Liver (tissue), 8 donors: ENCODE measurements at regions not wholly inside any gene's neighbourhood (a gene's known extent, or its start where the extent isn't known, plus 50 kb on each side); places are given as distances from the start of the nearest gene placed in this dataset.

Experiments
- DNase-seq: peaks from one replicate; pipeline ENCODE4 v3.0.0-alpha.2; 2017; ENCODE audit warnings: low spot score
- H3K27ac ChIP-seq, 2 donors: one replicate each; pipeline ENCODE4 v1.7.0; 2013; ENCODE audit warnings: inconsistent platforms in 2 of 2, low read length in 2 of 2, control low read depth in 1 of 2, low read depth in 1 of 2, mild to moderate bottlenecking in 1 of 2
- H3K27me3 ChIP-seq, 4 donors: one replicate each; pipeline versions ENCODE4 v1.6.1 to v1.7.0; 2013; ENCODE audit warnings: low read length in 3 of 4, inconsistent platforms in 1 of 4, mild to moderate bottlenecking in 1 of 4, moderate library complexity in 1 of 4; ENCODE audit not compliant: control insufficient read depth in 4 of 4, insufficient read depth in 4 of 4
- H3K36me3 ChIP-seq, 4 donors: one replicate each; pipeline versions ENCODE4 v1.6.1 to v1.7.0; 2013; ENCODE audit warnings: low read length in 3 of 4, mild to moderate bottlenecking in 3 of 4, low read depth in 1 of 4, moderate library complexity in 1 of 4; ENCODE audit not compliant: control insufficient read depth in 4 of 4, insufficient read depth in 3 of 4
- H3K4me1 ChIP-seq, 4 donors: one replicate each; pipeline versions ENCODE4 v1.6.1 to v1.7.0; 2013; ENCODE audit warnings: low read length in 3 of 4, mild to moderate bottlenecking in 3 of 4, moderate library complexity in 1 of 4; ENCODE audit not compliant: control insufficient read depth in 4 of 4, insufficient read depth in 4 of 4
- H3K4me3 ChIP-seq, 3 donors: one replicate each; pipeline versions ENCODE4 v1.6.1 to v1.7.0; 2013; ENCODE audit warnings: low read length in 3 of 3, control low read depth in 1 of 3, low read depth in 1 of 3, mild to moderate bottlenecking in 1 of 3
- H3K9ac ChIP-seq, 2 donors: one replicate each; pipeline ENCODE4 v1.7.0; 2013; ENCODE audit warnings: low read length in 2 of 2, mild to moderate bottlenecking in 2 of 2, moderate library complexity in 2 of 2, control low read depth in 1 of 2, low read depth in 1 of 2
- H3K9me3 ChIP-seq, 4 donors: one replicate each; pipeline versions ENCODE4 v1.6.1 to v1.7.0; 2013; ENCODE audit warnings: low read length in 3 of 4; ENCODE audit not compliant: control insufficient read depth in 4 of 4
- CTCF ChIP-seq: fragments of 150-350 bp; IDR thresholded peaks from 2 replicates; pipeline ENCODE4 v1.5.1; 2017; ENCODE audit warnings: improper control_type of control experiment, low read depth, low read length; ENCODE audit not compliant: missing input control
- EGR1 ChIP-seq, 2 donors: IDR thresholded peaks; 2 replicates each; pipeline ENCODE4 v1.6.1; 2016 to 2018; ENCODE audit warnings: antibody characterized with exemption in 2 of 2, low read depth in 2 of 2
- FOXA1 ChIP-seq: IDR thresholded peaks from 2 replicates; pipeline ENCODE4 v1.6.1; 2016; ENCODE audit warnings: antibody characterized with exemption
- FOXA2 ChIP-seq: IDR thresholded peaks from 2 replicates; pipeline ENCODE4 v1.6.1; 2016; ENCODE audit warnings: antibody characterized with exemption
- GABPA ChIP-seq, 2 donors: IDR thresholded peaks in 1 of 2; conservative IDR thresholded peaks in 1 of 2; 2 replicates each; pipeline ENCODE4 v1.6.1; 2016; ENCODE audit warnings: antibody characterized with exemption in 2 of 2, mild to moderate bottlenecking in 1 of 2, moderate library complexity in 1 of 2
- NR2F2 ChIP-seq: IDR thresholded peaks from 2 replicates; pipeline ENCODE4 v1.6.1; 2016; ENCODE audit warnings: antibody characterized with exemption
- REST ChIP-seq: IDR thresholded peaks from 2 replicates; pipeline ENCODE4 v1.6.1; 2016; ENCODE audit warnings: antibody characterized with exemption, mild to moderate bottlenecking
- TAF1 ChIP-seq: conservative IDR thresholded peaks from 2 replicates; pipeline ENCODE4 v1.6.1; 2016; ENCODE audit warnings: antibody characterized with exemption, mild to moderate bottlenecking
- WGBS: extraction: QIAGEN DNeasy Blood & Tissue Kit; methylation state at CpG from one replicate; pipeline ENCODE4 v1.1.7; 2013; 5-methylcytosine and 5-hydroxymethylcytosine counted together
- donor health status: healthy.
- donor health status: healthy.
- donor health status: healthy.
- donor health status: healthy.
- donor health status: healthy.

- TF ChIP-seq CTCF (no peak), TAF1 (no peak), GABPA (IDR thresholded peaks at IDR 0.05 in 1 of 2, conservative IDR thresholded peaks at IDR 0.05 in 1 of 2) (no peak), FOXA2 (no peak), NR2F2 (no peak), EGR1 (IDR thresholded peaks at IDR 0.05; ENCODE audit: low read depth in 2 of 2) (no peak)
These were observed 52.2 kb upstream of the PCSK6 start (continued) for GRCh38 chr15:101541501-101542292.

- Histone ChIP-seq H3K4me3 (no peak overlapping the region), H3K9ac (no peak overlapping the region), H3K4me1 (peaks cover 0 to 11% (median 4%) of the 10 kb centered on the region in 4 donors), H3K27ac (no peak overlapping the region), H3K27me3 (no peaks in the 10 kb centered on the region), H3K9me3 (peaks cover 0 to 3% (median 1%) of the 10 kb centered on the region in 4 donors), H3K36me3 (no peaks in the 10 kb centered on the region)
- TF ChIP-seq CTCF (no peak), FOXA1 (no peak), FOXA2 (no peak), REST (no peak)
- DNase-seq = no peak
- WGBS = 84% methylated on average over 10 of the region's 10 CpGs
These were observed 51.2 kb upstream of the PCSK6 start for GRCh38 chr15:101540480-101541239.

GRCh38 chr15:101539930-101540329 is 50.4 kb upstream of the PCSK6 start:
- Histone ChIP-seq H3K4me1 (peaks cover 0 to 5% (median under 1%) of the 10 kb centered on the region in 4 donors), H3K27me3 (no peaks in the 10 kb centered on the region), H3K9me3 (peaks cover 0 to 3% (median 1%) of the 10 kb centered on the region in 4 donors), H3K4me3 (no peak overlapping the region), H3K9ac (no peak overlapping the region), H3K36me3 (no peaks in the 10 kb centered on the region), H3K27ac (no peak overlapping the region)
- no peak for DNase-seq
- 92% methylated on average over 7 of the region's 7 CpGs for WGBS
- no peak for TF ChIP-seq REST
